CD4-positive, alpha-beta T cell (primary cell): ENCODE measurements at regions not wholly inside any gene's neighbourhood (a gene's known extent, or its start where the extent isn't known, plus 50 kb on each side); places are given as distances from the start of the nearest gene placed in this dataset.
A peak's percentile ranks its signal among the peaks of the same experiment; 100 is the strongest.

Experiments
- ATAC-seq: fragments of 200-7000 bp; cut with Tn5 transposase; one replicate; pipeline ENCODE4 v1.10.0; 2022; ENCODE audit warnings: mild to moderate bottlenecking; ENCODE audit not compliant: poor library complexity
- CTCF ChIA-PET: fragments of 350-600 bp; sonication (Branson Sonifier 250); formaldehyde crosslinking; loops from one replicate; lab custom pipeline; 2021; ENCODE audit warnings: antibody characterized with exemption, inconsistent platforms; lab: Charles Lee
- POLR2A ChIA-PET: fragments of 350-600 bp; sonication (Branson Sonifier 250); formaldehyde crosslinking; loops from one replicate; lab custom pipeline; 2021; ENCODE audit warnings: antibody characterized with exemption, inconsistent platforms; lab: Charles Lee
- DNase-seq, 14 experiments: peaks; one replicate each; pipeline ENCODE4 v3.0.0-alpha.2; 2013 to 2020; ENCODE audit warnings: mixed read lengths in 2 of 14
- H3K27ac ChIP-seq, 2 donors: one replicate each; pipeline versions ENCODE4 v1.5.1 to v1.7.0; 2013; ENCODE audit warnings: low read length in 2 of 2, low read depth in 1 of 2, mild to moderate bottlenecking in 1 of 2
- H3K27me3 ChIP-seq, 2 experiments: 1 replicate in 1 of 2; 2 replicates in 1 of 2; pipeline versions ENCODE4 v1.6.1 to v1.7.0; 2013; ENCODE audit warnings: low read length in 2 of 2, control low read depth in 1 of 2, mild to moderate bottlenecking in 1 of 2, moderate library complexity in 1 of 2; ENCODE audit not compliant: insufficient read depth in 2 of 2, control insufficient read depth in 1 of 2
- H3K36me3 ChIP-seq: one replicate; pipeline ENCODE4 v1.6.1; 2013; ENCODE audit warnings: low read length, control low read depth; ENCODE audit not compliant: insufficient read depth
- H3K4me1 ChIP-seq: one replicate; pipeline ENCODE4 v1.6.1; 2013; ENCODE audit warnings: low read length, control low read depth; ENCODE audit not compliant: insufficient read depth
- H3K4me3 ChIP-seq: one replicate; pipeline ENCODE4 v1.5.1; 2013; ENCODE audit warnings: mild to moderate bottlenecking, low read length, moderate library complexity
- H3K9me3 ChIP-seq, 2 experiments: 1 replicate in 1 of 2; 2 replicates in 1 of 2; pipeline versions ENCODE4 v1.6.1 to v1.7.0; 2013; ENCODE audit warnings: low read length in 2 of 2, mild to moderate bottlenecking in 2 of 2, control low read depth in 1 of 2, moderate library complexity in 1 of 2; ENCODE audit not compliant: control insufficient read depth in 1 of 2, insufficient read depth in 1 of 2
- H3K27ac Mint-ChIP-seq: one replicate; pipeline ENCODE4 v1.8.0; 2020; ENCODE audit warnings: mixed read lengths
- H3K27me3 Mint-ChIP-seq: one replicate; pipeline ENCODE4 v1.8.0; 2021; ENCODE audit warnings: mixed read lengths
- H3K36me3 Mint-ChIP-seq: one replicate; pipeline ENCODE4 v1.8.0; 2021; ENCODE audit warnings: low read depth, mixed read lengths
- H3K4me1 Mint-ChIP-seq: one replicate; pipeline ENCODE4 v1.8.0; 2021; ENCODE audit warnings: low read depth, mixed read lengths
- H3K4me3 Mint-ChIP-seq: one replicate; pipeline ENCODE4 v1.8.0; 2020; ENCODE audit warnings: mild to moderate bottlenecking, mixed read lengths
- H3K9me3 Mint-ChIP-seq: one replicate; pipeline ENCODE4 v1.8.0; 2020; ENCODE audit warnings: mixed read lengths
- intact Hi-C, 2 experiments: fragments of 100-400 bp; cut with DNase I in 1 of 2; cut with micrococcal nuclease in 1 of 2; formaldehyde crosslinking; loops; one replicate each; pipeline versions ENCODE4 v1.15.1 to v1.9.0; 2023 to 2025; cut with DNase I, micrococcal nuclease
- TF ChIP-seq, protein P1 (sequence below): fragments of 200-600 bp; IDR thresholded peaks from one replicate; pipeline ENCODE4 v1.8.0; 2022; ENCODE audit warnings: antibody characterized with exemption, mild to moderate bottlenecking

DNA sequence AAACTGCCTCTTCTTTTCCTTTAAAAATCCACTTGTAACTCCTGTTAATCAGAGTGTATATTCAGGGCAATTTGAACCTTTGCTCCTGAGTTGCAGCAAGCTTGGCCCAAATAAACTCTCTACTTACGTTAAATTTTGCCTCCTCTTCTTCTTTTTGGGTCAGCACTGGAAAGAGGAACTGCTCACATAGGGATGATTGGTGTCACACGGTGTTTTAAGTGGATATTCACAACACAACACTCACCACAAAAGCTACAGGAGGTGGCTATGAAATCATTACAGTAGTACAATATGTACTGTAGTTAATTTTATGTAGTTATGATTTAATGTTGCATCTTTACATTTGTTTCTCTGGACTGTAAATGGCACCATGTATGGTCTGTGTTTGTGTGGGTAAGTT, 96.8 kb upstream of the DOCK9 start:
- Histone ChIP-seq H3K9me3 (no peaks in the 10 kb centered on the region), H3K4me1 (peaks cover 45% of the 10 kb centered on the region), H3K4me3 (no peak overlapping the region), H3K27ac (no peak overlapping the region), H3K27me3 (no peaks in the 10 kb centered on the region), H3K36me3 (peaks cover 7% of the 10 kb centered on the region)
- no peaks in the 10 kb centered on the region for H3K9me3 Mint-ChIP-seq
- intact Hi-C loops, result loop anchor here in 1 of 2 experiments (5.0 to 10.0 kb wide), 2 partner anchors 187 to 510 kb away; no protein-coding TSS in a partner anchor
- TF ChIP-seq, protein P1, sequence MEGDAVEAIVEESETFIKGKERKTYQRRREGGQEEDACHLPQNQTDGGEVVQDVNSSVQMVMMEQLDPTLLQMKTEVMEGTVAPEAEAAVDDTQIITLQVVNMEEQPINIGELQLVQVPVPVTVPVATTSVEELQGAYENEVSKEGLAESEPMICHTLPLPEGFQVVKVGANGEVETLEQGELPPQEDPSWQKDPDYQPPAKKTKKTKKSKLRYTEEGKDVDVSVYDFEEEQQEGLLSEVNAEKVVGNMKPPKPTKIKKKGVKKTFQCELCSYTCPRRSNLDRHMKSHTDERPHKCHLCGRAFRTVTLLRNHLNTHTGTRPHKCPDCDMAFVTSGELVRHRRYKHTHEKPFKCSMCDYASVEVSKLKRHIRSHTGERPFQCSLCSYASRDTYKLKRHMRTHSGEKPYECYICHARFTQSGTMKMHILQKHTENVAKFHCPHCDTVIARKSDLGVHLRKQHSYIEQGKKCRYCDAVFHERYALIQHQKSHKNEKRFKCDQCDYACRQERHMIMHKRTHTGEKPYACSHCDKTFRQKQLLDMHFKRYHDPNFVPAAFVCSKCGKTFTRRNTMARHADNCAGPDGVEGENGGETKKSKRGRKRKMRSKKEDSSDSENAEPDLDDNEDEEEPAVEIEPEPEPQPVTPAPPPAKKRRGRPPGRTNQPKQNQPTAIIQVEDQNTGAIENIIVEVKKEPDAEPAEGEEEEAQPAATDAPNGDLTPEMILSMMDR, result no peak
- no peaks in the 10 kb centered on the region for H3K27me3 Mint-ChIP-seq
- ChIA-PET CTCF (no interaction called here), POLR2A (interaction anchor here (0.7 to 2.7 kb wide), 6 partner anchors 10 to 46 kb away, joined by 3 to 13 read pairs (median 7); no protein-coding TSS in a partner anchor)
- peaks cover 52% of the 10 kb centered on the region for H3K36me3 Mint-ChIP-seq
- ATAC-seq, result no peak
- H3K4me1 Mint-ChIP-seq, result peaks cover 93% of the 10 kb centered on the region
- H3K27ac Mint-ChIP-seq, result peak overlapping the region; percentile 84
- H3K4me3 Mint-ChIP-seq, result no peak overlapping the region
- no peak for DNase-seq

DNA sequence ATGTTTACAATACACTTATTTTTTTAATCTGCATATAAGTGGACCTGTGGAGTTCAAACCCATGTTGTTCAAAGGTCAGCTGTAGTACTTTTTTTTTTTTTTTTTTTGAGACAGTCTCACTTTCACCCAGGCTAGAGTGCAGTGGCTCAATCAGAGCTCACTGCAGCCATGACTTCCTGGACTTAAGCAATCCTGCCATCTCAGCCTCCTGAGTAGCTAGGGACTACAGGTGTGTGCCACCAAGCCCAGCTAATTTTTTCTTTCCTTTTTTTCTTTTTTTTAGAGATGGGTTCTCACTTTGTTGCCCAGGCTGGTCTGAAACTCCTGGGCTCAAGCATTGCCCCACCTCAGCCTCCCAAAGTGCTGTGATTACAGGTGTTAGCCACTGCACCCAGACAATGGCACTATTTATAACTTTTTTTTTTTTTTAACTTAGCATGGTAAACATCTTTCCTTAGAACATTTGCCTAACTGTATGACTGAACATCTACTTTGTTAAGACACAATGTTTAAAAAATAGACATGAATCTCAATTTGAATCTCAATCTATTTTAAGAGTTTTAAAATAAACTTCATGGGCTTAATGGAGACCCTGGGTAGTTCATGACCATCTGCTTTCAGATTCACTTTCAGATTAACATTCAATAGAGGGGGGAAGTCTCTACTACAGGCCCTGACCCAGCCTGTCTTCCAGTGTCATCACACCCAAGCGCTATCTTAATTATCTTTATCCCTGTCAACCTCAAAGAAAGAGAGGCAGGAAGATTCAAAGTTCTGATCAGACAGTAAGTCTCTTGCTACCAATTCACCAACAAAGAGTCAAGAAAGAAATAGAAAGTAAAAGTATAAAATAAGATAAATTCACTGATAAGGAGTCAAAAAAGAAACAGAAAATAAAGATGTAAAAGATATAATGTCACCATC, 97.7 kb upstream of the DOCK9 start:
- Mint-ChIP-seq H3K9me3 (no peaks in the 10 kb centered on the region), H3K4me3 (peak overlapping the region; percentile 18), H3K4me1 (peaks cover 92% of the 10 kb centered on the region), H3K27ac (peak overlapping the region; percentile 84), H3K36me3 (peaks cover 49% of the 10 kb centered on the region), H3K27me3 (no peaks in the 10 kb centered on the region)
- ATAC-seq (peak; percentile 76), DNase-seq (peak in 3 of 14 experiments; percentile 58 to 81 (median 62))
- peak overlapping the region; percentile 24 for H3K4me3 ChIP-seq
- no peaks in the 10 kb centered on the region for H3K9me3 ChIP-seq
- POLR2A ChIA-PET, result interaction anchor here (0.7 to 2.7 kb wide), 8 partner anchors 11 to 47 kb away, joined by 3 to 13 read pairs (median 5); no protein-coding TSS in a partner anchor
- intact Hi-C loops, result loop anchor here in 1 of 2 experiments (5.0 to 10.0 kb wide), 2 partner anchors 188 to 511 kb away; no protein-coding TSS in a partner anchor
- CTCF ChIA-PET, result no interaction called here
- no peaks in the 10 kb centered on the region for H3K27me3 ChIP-seq
- H3K27ac ChIP-seq, result peak overlapping the region; percentile 37 to 61
- peaks cover 7% of the 10 kb centered on the region for H3K36me3 ChIP-seq
- TF ChIP-seq, protein P1, result no peak
- peaks cover 45% of the 10 kb centered on the region for H3K4me1 ChIP-seq

- Mint-ChIP-seq H3K36me3 (peaks cover 26% of the 10 kb centered on the region), H3K4me3 (peak overlapping the region; percentile 65), H3K9me3 (no peaks in the 10 kb centered on the region), H3K4me1 (peaks cover 85% of the 10 kb centered on the region), H3K27ac (peak overlapping the region; percentile 84), H3K27me3 (no peaks in the 10 kb centered on the region)
- no peak overlapping the region for H3K4me3 ChIP-seq
- intact Hi-C loops, result loop anchor here in 1 of 2 experiments (5.0 to 10.0 kb wide), 2 partner anchors 191 to 513 kb away; no protein-coding TSS in a partner anchor
- peaks cover 45% of the 10 kb centered on the region for H3K4me1 ChIP-seq
- ChIA-PET CTCF (interaction anchor here (0.7 kb wide), 1 partner anchor 9 kb away, joined by 3 read pairs; no protein-coding TSS in a partner anchor), POLR2A (interaction anchor here (1.4 to 2.4 kb wide), 3 partner anchors 10 to 32 kb away, joined by 7 to 12 read pairs (median 8); no protein-coding TSS in a partner anchor)
- H3K36me3 ChIP-seq, result peaks cover 4% of the 10 kb centered on the region
- peak overlapping the region in 1 of 2 donors; percentile 23 for H3K27ac ChIP-seq
- no peaks in the 10 kb centered on the region for H3K9me3 ChIP-seq
- peak in 4 of 14 experiments; percentile 44 to 59 (median 48) for DNase-seq
- no peaks in the 10 kb centered on the region for H3K27me3 ChIP-seq
- ATAC-seq, result peak; percentile 43
- TF ChIP-seq, protein P1, result peak; percentile 5
These were observed 100.3 kb upstream of the DOCK9 start for GRCh38 chr13:99078017-99078771.
